Osteoblast (primary cell): ENCODE measurements at regions not wholly inside any gene's neighbourhood (a gene's known extent, or its start where the extent isn't known, plus 50 kb on each side); places are given as distances from the start of the nearest gene placed in this dataset.

Source experiments
- DNase-seq: peaks from one replicate; pipeline ENCODE4 v3.0.0; 2011; ENCODE audit warnings: low spot score, mixed read lengths; ENCODE audit not compliant: insufficient read length; ENCODE audit errors: missing footprints
- H2AFZ ChIP-seq: 2 replicates; pipeline ENCODE4 v1.6.0; 2011; ENCODE audit warnings: mild to moderate bottlenecking, low read length
- H3K27ac ChIP-seq: 2 replicates; pipeline ENCODE4 v1.5.1; 2011; ENCODE audit warnings: mild to moderate bottlenecking, low read depth, low read length, moderate library complexity
- H3K27me3 ChIP-seq: 2 replicates; pipeline ENCODE4 v1.6.0; 2012; ENCODE audit warnings: mild to moderate bottlenecking, control low read depth, inconsistent platforms, low read length, moderate library complexity; ENCODE audit not compliant: insufficient read depth
- H3K36me3 ChIP-seq: 2 replicates; pipeline ENCODE4 v1.5.1; 2011; ENCODE audit warnings: mild to moderate bottlenecking, low read length, control low read depth, moderate library complexity; ENCODE audit not compliant: insufficient read depth
- H3K4me1 ChIP-seq: 2 replicates; pipeline ENCODE4 v1.5.1; 2011; ENCODE audit warnings: mild to moderate bottlenecking, low read length, control low read depth, moderate library complexity; ENCODE audit not compliant: insufficient read depth
- H3K4me2 ChIP-seq: 2 replicates; pipeline ENCODE4 v1.6.0; 2011; ENCODE audit warnings: mild to moderate bottlenecking, low read length; ENCODE audit not compliant: insufficient read depth
- H3K4me3 ChIP-seq: fragments of 200-600 bp; sonication (generic); 3 replicates; pipeline ENCODE4 v1.5.1; 2012; ENCODE audit warnings: mild to moderate bottlenecking, low read length, inconsistent platforms; ENCODE audit not compliant: insufficient read depth
- H3K79me2 ChIP-seq: 2 replicates; pipeline ENCODE4 v1.6.0; 2012; ENCODE audit warnings: mild to moderate bottlenecking, low read length, control low read depth, inconsistent platforms; ENCODE audit not compliant: insufficient read depth
- H3K9me3 ChIP-seq: 2 replicates; pipeline ENCODE4 v1.5.1; 2011; ENCODE audit warnings: low read depth, low read length, control low read depth
- H4K20me1 ChIP-seq: 2 replicates; pipeline ENCODE4 v1.6.0; 2012; ENCODE audit warnings: mild to moderate bottlenecking, low read length, control low read depth; ENCODE audit not compliant: insufficient read depth
- CTCF ChIP-seq: IDR thresholded peaks from 2 replicates; pipeline ENCODE4 v1.5.1; 2011; ENCODE audit warnings: mild to moderate bottlenecking, low read depth, low read length, moderate library complexity; ENCODE audit errors: extremely low read depth

DNA sequence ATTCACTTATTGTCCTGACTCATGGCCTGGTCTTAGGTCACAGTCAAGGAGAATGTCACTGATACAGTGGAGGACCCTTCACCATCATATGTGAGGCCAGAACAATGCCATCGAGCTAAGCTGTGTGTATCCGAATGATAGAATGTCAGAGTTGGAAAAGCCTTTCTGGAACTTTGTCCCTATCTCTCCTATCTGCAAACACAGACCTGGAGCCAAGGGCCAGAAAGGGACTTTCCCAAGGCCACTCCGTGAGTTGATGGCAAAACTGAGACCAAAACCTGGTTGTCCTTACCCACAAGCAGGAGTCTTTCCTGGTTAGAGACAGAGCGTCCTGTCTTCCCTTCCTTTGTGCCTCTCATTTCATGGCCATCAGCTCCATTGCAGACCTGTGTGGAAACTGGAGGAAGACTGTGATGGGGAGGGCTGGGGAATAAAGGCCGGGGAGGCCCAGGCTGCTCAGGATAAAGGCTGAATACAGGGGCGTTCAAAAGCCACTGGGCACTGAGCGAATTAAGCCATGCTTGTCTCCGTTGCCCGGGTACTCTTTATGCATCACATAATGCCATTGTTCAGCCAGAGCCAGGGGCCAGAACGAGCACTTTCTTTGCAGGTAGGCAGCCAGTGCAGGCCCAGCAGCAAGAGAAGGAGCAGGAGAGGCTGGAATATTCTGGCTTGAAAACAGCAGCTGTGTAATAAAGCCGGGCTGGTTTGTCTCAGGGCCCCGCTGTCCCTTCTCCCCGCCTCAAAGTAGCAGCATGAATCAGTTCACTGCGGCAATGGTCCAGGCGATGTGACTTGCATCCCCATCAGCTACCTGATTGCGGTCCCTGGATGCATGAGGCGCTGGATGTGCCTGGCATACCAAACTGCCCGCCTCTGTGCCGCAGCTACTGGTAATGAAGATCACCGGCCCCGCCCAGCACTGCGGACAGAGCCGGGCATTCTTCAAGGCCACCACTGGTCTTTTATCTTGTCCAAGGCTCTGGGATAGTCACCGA, 143.0 kb downstream of the RPS24 start:
- no peaks in the 10 kb centered on the region for H3K79me2 ChIP-seq
- H2AFZ ChIP-seq: no peak overlapping the region
- DNase-seq: peak; percentile 36
- H3K9me3 ChIP-seq: no peaks in the 10 kb centered on the region
- no peak overlapping the region for H3K4me3 ChIP-seq
- H3K4me2 ChIP-seq: no peak overlapping the region
- no peaks in the 10 kb centered on the region for H4K20me1 ChIP-seq
- peaks cover 4% of the 10 kb centered on the region for H3K4me1 ChIP-seq
- no peak overlapping the region for H3K27ac ChIP-seq
- peaks cover 12% of the 10 kb centered on the region for H3K27me3 ChIP-seq
- H3K36me3 ChIP-seq: no peaks in the 10 kb centered on the region
- no peak for TF ChIP-seq CTCF

- DNase-seq: peak; percentile 30
- H3K4me1 ChIP-seq: peaks cover 4% of the 10 kb centered on the region
- peaks cover 12% of the 10 kb centered on the region for H3K27me3 ChIP-seq
- no peaks in the 10 kb centered on the region for H3K79me2 ChIP-seq
- H2AFZ ChIP-seq: no peak overlapping the region
- H3K4me2 ChIP-seq: no peak overlapping the region
- H3K4me3 ChIP-seq: no peak overlapping the region
- no peak overlapping the region for H3K27ac ChIP-seq
- TF ChIP-seq CTCF: no peak
- no peaks in the 10 kb centered on the region for H3K36me3 ChIP-seq
- no peaks in the 10 kb centered on the region for H3K9me3 ChIP-seq
- no peaks in the 10 kb centered on the region for H4K20me1 ChIP-seq
Observed at GRCh38 chr10:78177491-78178185, 144.0 kb downstream of the RPS24 start.

DNA sequence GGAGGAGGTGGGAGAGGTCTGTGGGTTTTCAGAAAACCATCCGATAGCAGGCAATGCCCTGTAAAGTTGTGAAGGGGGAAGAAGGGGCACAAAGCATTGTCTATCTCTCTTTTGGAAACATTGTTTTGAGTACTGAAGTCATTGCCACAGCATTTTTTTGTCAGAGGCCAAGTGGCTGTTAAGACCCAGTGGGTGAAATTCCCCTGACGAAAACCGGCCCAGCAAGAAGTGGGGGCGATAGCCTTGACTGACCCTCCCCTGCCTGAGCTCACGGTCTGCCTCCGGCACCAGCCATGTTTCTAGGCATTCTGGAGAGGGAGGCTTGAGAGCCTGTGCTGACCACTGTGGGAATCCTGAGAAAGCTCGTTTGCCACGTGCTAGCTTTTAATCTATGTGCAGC, 144.7 kb downstream of the RPS24 start:
- Histone ChIP-seq H3K9me3 (no peaks in the 10 kb centered on the region), H3K4me3 (no peak overlapping the region), H3K36me3 (no peaks in the 10 kb centered on the region), H3K27me3 (peaks cover 12% of the 10 kb centered on the region), H3K79me2 (no peaks in the 10 kb centered on the region), H4K20me1 (no peaks in the 10 kb centered on the region), H3K4me1 (peaks cover 2% of the 10 kb centered on the region), H3K4me2 (no peak overlapping the region), H2AFZ (no peak overlapping the region), H3K27ac (no peak overlapping the region)
- TF ChIP-seq CTCF: no peak
- DNase-seq: peak; percentile 22

DNA sequence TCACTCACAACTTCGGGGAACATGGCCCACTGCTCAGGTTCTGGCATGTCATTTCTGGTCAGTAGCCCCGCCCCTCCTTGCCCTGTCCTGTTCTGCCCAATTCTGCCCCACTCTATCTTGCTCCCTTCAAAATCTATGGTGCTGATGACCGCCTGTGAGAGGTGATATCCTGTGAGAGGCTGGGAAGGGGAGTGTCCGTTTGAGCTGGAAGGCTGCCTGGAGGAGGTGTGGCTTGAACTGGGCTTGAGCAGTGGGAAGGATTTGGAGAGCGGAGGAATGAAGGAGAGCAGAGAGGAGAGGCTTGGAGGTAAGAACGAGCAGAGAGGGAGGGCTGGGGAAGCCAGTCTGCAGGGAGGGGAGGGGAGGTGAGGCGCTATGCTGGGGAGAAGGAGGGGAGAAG, 145.3 kb downstream of the RPS24 start:
- Histone ChIP-seq H3K27me3 (peaks cover 12% of the 10 kb centered on the region), H3K27ac (no peak overlapping the region), H3K79me2 (no peaks in the 10 kb centered on the region), H3K4me2 (no peak overlapping the region), H3K36me3 (no peaks in the 10 kb centered on the region), H3K4me3 (no peak overlapping the region), H3K9me3 (no peaks in the 10 kb centered on the region), H3K4me1 (no peaks in the 10 kb centered on the region), H4K20me1 (no peaks in the 10 kb centered on the region), H2AFZ (no peak overlapping the region)
- DNase-seq: peak; percentile 84
- TF ChIP-seq CTCF: no peak
